ENCODE measurements at regions not wholly inside any gene's neighbourhood (a gene's known extent, or its start where the extent isn't known, plus 50 kb on each side); places are given as distances from the start of the nearest gene placed in this dataset.
"Not testable (repeated sequence)": the region's sequence is repeated elsewhere in the genome, so short reads cannot be mapped to it uniquely, and the experiment has no call there.

GRCh38 chr3:21923156-21923555 lies 172.1 kb upstream of the ZNF385D start:
- H3K9me2 ChIP-seq (ENCODE audit: insufficient read depth); H3K4me3 ChIP-seq (replicated peaks in 1 of 2; ENCODE audit: low read depth in 1 of 2, low read length in 2 of 2); BruUV-seq (replicated peaks); H3K27ac ChIP-seq (ENCODE audit: low read depth, low read length); RAD21 ChIA-PET (ENCODE audit: low non-redundant PET in 1 of 2, low total read pairs in 2 of 2, uncharacterized antibody in 2 of 2, unreplicated experiment in 2 of 2); H3K27me3 ChIP-seq (ENCODE audit: insufficient read depth, low read length); H3K4me1 ChIP-seq (ENCODE audit: control insufficient read depth in 1 of 2, insufficient read depth in 2 of 2, low read length in 2 of 2); H3K4me2 ChIP-seq (ENCODE audit: low read length); CTCF ChIA-PET; H4K20me1 ChIP-seq (ENCODE audit: insufficient read depth); H2AFZ ChIP-seq (ENCODE audit: low read depth, low read length, poor library complexity, severe bottlenecking); H3K36me3 ChIP-seq (ENCODE audit: control insufficient read depth in 1 of 2, insufficient read depth in 2 of 2, low read length in 2 of 2); H3K79me2 ChIP-seq (ENCODE audit: insufficient read depth, low read length); POLR2A ChIA-PET; H3K9ac ChIP-seq (ENCODE audit: low read length); intact Hi-C loops (cut with micrococcal nuclease); ATAC-seq; DNase-seq (ENCODE audit: low read depth, low spot score): not testable (repeated sequence)
- peaks cover 0 to 13% of the 10 kb centered on the region in 2 experiments; a peak in 2 of 4 replicates for H3K9me3 ChIP-seq (ENCODE audit: control insufficient read depth in 1 of 2, insufficient read depth in 1 of 2, low read depth in 1 of 2, low read length in 2 of 2)

GRCh38 chr3:21927261-21927660 lies 176.3 kb upstream of the ZNF385D start:
- TF ChIP-seq POLR2AphosphoS5 (IDR thresholded peaks at IDR 0.05; ENCODE audit: low read depth, low read length) (no peak), CTCF (IDR thresholded peaks at IDR 0.05 in 2 of 3, conservative IDR thresholded peaks at IDR 0.05 in 1 of 3; ENCODE audit: borderline replicate concordance in 1 of 3, insufficient read depth in 1 of 3, low read depth in 2 of 3, low read length in 2 of 3) (no peak), ZNF274 (IDR thresholded peaks at IDR 0.05; ENCODE audit: low read depth, low read length) (no peak), EZH2 (IDR thresholded peaks at IDR 0.05) (no peak), SP1 (IDR thresholded peaks at IDR 0.05; ENCODE audit: low read depth) (no peak), SIN3A (IDR thresholded peaks at IDR 0.05; ENCODE audit: low read depth) (no peak), POLR2A (IDR thresholded peaks at IDR 0.05; ENCODE audit: borderline replicate concordance, extremely low read depth, insufficient read depth, insufficient read length) (no peak), ELF1 (IDR thresholded peaks at IDR 0.05; ENCODE audit: borderline replicate concordance, low read depth) (no peak), YY1 (IDR thresholded peaks at IDR 0.05; ENCODE audit: extremely low read depth, insufficient replicate concordance, low read depth, low read length) (no peak), CEBPB (IDR thresholded peaks at IDR 0.05; ENCODE audit: low read depth) (no peak), RAD21 (IDR thresholded peaks at IDR 0.05; ENCODE audit: low read depth) (no peak), TCF7L2 (IDR thresholded peaks at IDR 0.05; ENCODE audit: borderline replicate concordance, extremely low read depth, insufficient read depth, insufficient read length) (no peak)
- TF ChIP-seq, protein P1, sequence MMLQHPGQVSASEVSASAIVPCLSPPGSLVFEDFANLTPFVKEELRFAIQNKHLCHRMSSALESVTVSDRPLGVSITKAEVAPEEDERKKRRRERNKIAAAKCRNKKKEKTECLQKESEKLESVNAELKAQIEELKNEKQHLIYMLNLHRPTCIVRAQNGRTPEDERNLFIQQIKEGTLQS (IDR thresholded peaks at IDR 0.05) = no peak
- TF ChIP-seq, protein P2, sequence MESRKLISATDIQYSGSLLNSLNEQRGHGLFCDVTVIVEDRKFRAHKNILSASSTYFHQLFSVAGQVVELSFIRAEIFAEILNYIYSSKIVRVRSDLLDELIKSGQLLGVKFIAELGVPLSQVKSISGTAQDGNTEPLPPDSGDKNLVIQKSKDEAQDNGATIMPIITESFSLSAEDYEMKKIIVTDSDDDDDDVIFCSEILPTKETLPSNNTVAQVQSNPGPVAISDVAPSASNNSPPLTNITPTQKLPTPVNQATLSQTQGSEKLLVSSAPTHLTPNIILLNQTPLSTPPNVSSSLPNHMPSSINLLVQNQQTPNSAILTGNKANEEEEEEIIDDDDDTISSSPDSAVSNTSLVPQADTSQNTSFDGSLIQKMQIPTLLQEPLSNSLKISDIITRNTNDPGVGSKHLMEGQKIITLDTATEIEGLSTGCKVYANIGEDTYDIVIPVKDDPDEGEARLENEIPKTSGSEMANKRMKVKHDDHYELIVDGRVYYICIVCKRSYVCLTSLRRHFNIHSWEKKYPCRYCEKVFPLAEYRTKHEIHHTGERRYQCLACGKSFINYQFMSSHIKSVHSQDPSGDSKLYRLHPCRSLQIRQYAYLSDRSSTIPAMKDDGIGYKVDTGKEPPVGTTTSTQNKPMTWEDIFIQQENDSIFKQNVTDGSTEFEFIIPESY (IDR thresholded peaks at IDR 0.05; ENCODE audit: extremely low read depth, insufficient replicate concordance, low read length) = no peak
- POLR2A ChIA-PET = no interaction called here
- no peaks in the 10 kb centered on the region for H3K4me1 ChIP-seq (ENCODE audit: control insufficient read depth in 1 of 2, insufficient read depth in 2 of 2, low read length in 2 of 2)
- H3K4me2 ChIP-seq (ENCODE audit: low read length) = no peak overlapping the region
- no peaks in the 10 kb centered on the region for H3K36me3 ChIP-seq (ENCODE audit: control insufficient read depth in 1 of 2, insufficient read depth in 2 of 2, low read length in 2 of 2)
- H3K27me3 ChIP-seq (ENCODE audit: insufficient read depth, low read length) = no peaks in the 10 kb centered on the region
- ATAC-seq = no peak
- H3K9me2 ChIP-seq (ENCODE audit: insufficient read depth) = no peaks in the 10 kb centered on the region
- H3K27ac ChIP-seq (ENCODE audit: low read depth, low read length) = no peak overlapping the region
- H3K79me2 ChIP-seq (ENCODE audit: insufficient read depth, low read length) = no peaks in the 10 kb centered on the region
- no peak overlapping the region for H3K9ac ChIP-seq (ENCODE audit: low read length)
- no peak overlapping the region for H3K4me3 ChIP-seq (replicated peaks in 1 of 2; ENCODE audit: low read depth in 1 of 2, low read length in 2 of 2)
- H3K9me3 ChIP-seq (ENCODE audit: control insufficient read depth in 1 of 2, insufficient read depth in 1 of 2, low read depth in 1 of 2, low read length in 2 of 2) = peaks cover 2 to 4% of the 10 kb centered on the region in 2 experiments; a peak in 2 of 4 replicates
- no peak overlapping the region for H2AFZ ChIP-seq (ENCODE audit: low read depth, low read length, poor library complexity, severe bottlenecking)
- no peak for DNase-seq (ENCODE audit: low read depth, low spot score)
- RAD21 ChIA-PET (ENCODE audit: low non-redundant PET in 1 of 2, low total read pairs in 2 of 2, uncharacterized antibody in 2 of 2, unreplicated experiment in 2 of 2) = no interaction called here
- CTCF ChIA-PET = no interaction called here
- no TSS peak for BruUV-seq (replicated peaks)
- intact Hi-C loops (cut with micrococcal nuclease) = no loop called here
- no peaks in the 10 kb centered on the region for H4K20me1 ChIP-seq (ENCODE audit: insufficient read depth)
